ENCODE measurements at regions not wholly inside any gene's neighbourhood (a gene's known extent, or its start where the extent isn't known, plus 50 kb on each side); places are given as distances from the start of the nearest gene placed in this dataset.

- TF ChIP-seq TAF1 (IDR thresholded peaks at IDR 0.05; ENCODE audit: borderline replicate concordance, low read depth, low read length) (no peak), POLR2AphosphoS5 (IDR thresholded peaks at IDR 0.05; ENCODE audit: low read depth, low read length) (no peak), POLR2A (IDR thresholded peaks at IDR 0.05; ENCODE audit: low read depth, low read length) (no peak)
Observed at GRCh38 chr4:176558661-176559060, 234.1 kb downstream of the VEGFC start.
